ENCODE measurements at regions not wholly inside any gene's neighbourhood (a gene's known extent, or its start where the extent isn't known, plus 50 kb on each side); places are given as distances from the start of the nearest gene placed in this dataset.

- DNase-seq: no peak
Measured at GRCh38 chr4:89599026-89599425, 237.9 kb downstream of the SNCA start.

- no peak for DNase-seq
Measured at GRCh38 chr4:89598602-89599001, 238.4 kb downstream of the SNCA start.

GRCh38 chr4:89595125-89595789 is 241.7 kb downstream of the SNCA start:
- peak; percentile 43 for DNase-seq

GRCh38 chr4:89590128-89590527 is 246.8 kb downstream of the SNCA start:
- no peak for DNase-seq

GRCh38 chr4:89588421-89588820 is 248.5 kb downstream of the SNCA start:
- DNase-seq: no peak

GRCh38 chr4:89587364-89587763 is 249.6 kb downstream of the SNCA start:
- no peak for DNase-seq

GRCh38 chr4:89586864-89587263 is 250.1 kb downstream of the SNCA start:
- no peak for DNase-seq

- no peak for DNase-seq
Measured at GRCh38 chr4:89586318-89586717, 250.6 kb downstream of the SNCA start.

- no peak for DNase-seq
Measured at GRCh38 chr4:89582756-89583505, 254.0 kb downstream of the SNCA start.

GRCh38 chr4:89579771-89580170 is 257.2 kb downstream of the SNCA start:
- no peak for DNase-seq

- no peak for DNase-seq
Measured at GRCh38 chr4:89576246-89576645, 260.7 kb downstream of the SNCA start.

- no peak for DNase-seq
Measured at GRCh38 chr4:89575840-89576239, 261.1 kb downstream of the SNCA start.

- no peak for DNase-seq
Measured at GRCh38 chr4:89574176-89574575, 262.8 kb downstream of the SNCA start.

GRCh38 chr4:89573656-89574055 is 263.3 kb downstream of the SNCA start:
- no peak for DNase-seq

- peak; percentile 61 for DNase-seq
Measured at GRCh38 chr4:89572224-89572858, 264.6 kb downstream of the SNCA start.

- no peak for DNase-seq
Measured at GRCh38 chr4:89570931-89571330, 263.3 kb upstream of the GPRIN3 start.

- DNase-seq: no peak
Measured at GRCh38 chr4:89567936-89568335, 260.3 kb upstream of the GPRIN3 start.

- DNase-seq: no peak
Measured at GRCh38 chr4:89563431-89563830, 255.8 kb upstream of the GPRIN3 start.

- no peak for DNase-seq
Measured at GRCh38 chr4:89562746-89563145, 255.1 kb upstream of the GPRIN3 start.

GRCh38 chr4:89561048-89561447 is 253.4 kb upstream of the GPRIN3 start:
- DNase-seq: no peak

GRCh38 chr4:89558147-89558546 is 250.5 kb upstream of the GPRIN3 start:
- no peak for DNase-seq

- no peak for DNase-seq
Measured at GRCh38 chr4:89556601-89557305, 249.2 kb upstream of the GPRIN3 start.

- DNase-seq: no peak
Measured at GRCh38 chr4:89551191-89551590, 243.6 kb upstream of the GPRIN3 start.

Measured in renal pelvis (tissue), 1 donor.